GM18907 (cell line): ENCODE measurements at regions not wholly inside any gene's neighbourhood (a gene's known extent, or its start where the extent isn't known, plus 50 kb on each side); places are given as distances from the start of the nearest gene placed in this dataset.

Experiments
- ATAC-seq: cut with Tn5 transposase; IDR thresholded peaks from one replicate; pipeline ENCODE4 v1.9.1; 2021; ENCODE audit warnings: mild to moderate bottlenecking, moderate library complexity; ENCODE audit not compliant: unreplicated experiment

- no peak for ATAC-seq
These were observed 75.4 kb upstream of the ZMIZ1 start for GRCh38 chr10:78993261-78993945.

GRCh38 chr10:78995987-78996791, 72.6 kb upstream of the ZMIZ1 start:
- ATAC-seq = no peak

GRCh38 chr10:78996792-78997129, 72.0 kb upstream of the ZMIZ1 start:
- no peak for ATAC-seq

- ATAC-seq = no peak
These were observed 70.8 kb upstream of the ZMIZ1 start for GRCh38 chr10:78997635-78998618.

- ATAC-seq = no peak
These were observed 67.5 kb upstream of the ZMIZ1 start for GRCh38 chr10:79001082-79001885.

- ATAC-seq = no peak
These were observed 66.4 kb upstream of the ZMIZ1 start for GRCh38 chr10:79002336-79002735.

- no peak for ATAC-seq
These were observed 65.3 kb upstream of the ZMIZ1 start for GRCh38 chr10:79003183-79004100.

GRCh38 chr10:79004311-79004710, 64.5 kb upstream of the ZMIZ1 start:
- no peak for ATAC-seq

- ATAC-seq = no peak
These were observed 63.5 kb upstream of the ZMIZ1 start for GRCh38 chr10:79005126-79005810.

- no peak for ATAC-seq
These were observed 61.7 kb upstream of the ZMIZ1 start for GRCh38 chr10:79007018-79007417.

- no peak for ATAC-seq
These were observed 61.1 kb upstream of the ZMIZ1 start for GRCh38 chr10:79007421-79008319.

GRCh38 chr10:79009145-79009544, 59.6 kb upstream of the ZMIZ1 start:
- ATAC-seq = no peak

- no peak for ATAC-seq
These were observed 56.2 kb upstream of the ZMIZ1 start for GRCh38 chr10:79012567-79012966.

- no peak for ATAC-seq
These were observed 55.3 kb upstream of the ZMIZ1 start for GRCh38 chr10:79013406-79013987.

GRCh38 chr10:79014796-79015195, 54.0 kb upstream of the ZMIZ1 start:
- no peak for ATAC-seq

- no peak for ATAC-seq
These were observed 50.8 kb upstream of the ZMIZ1 start for GRCh38 chr10:79017882-79018520.

GRCh38 chr10:79018521-79019011, 50.2 kb upstream of the ZMIZ1 start:
- ATAC-seq = no peak
